ENCODE measurements at regions not wholly inside any gene's neighbourhood (a gene's known extent, or its start where the extent isn't known, plus 50 kb on each side); places are given as distances from the start of the nearest gene placed in this dataset.

GRCh38 chr5:105922080-105922479, 1748.7 kb downstream of the EFNA5 start:
- Histone ChIP-seq H3K36me3 (replicated peaks in 1 of 2; ENCODE audit: control extremely low read depth in 1 of 2, control insufficient read depth in 1 of 2, extremely low read depth in 1 of 2, insufficient read depth in 2 of 2, low read length in 1 of 2) (no peaks in the 10 kb centered on the region), H3K27ac (ENCODE audit: low read length in 2 of 2) (no peak overlapping the region), H3K4me3 (ENCODE audit: control extremely low read depth in 1 of 5, extremely low read depth in 1 of 5, insufficient read depth in 1 of 5, low read depth in 2 of 5, low read length in 4 of 5) (no peak overlapping the region), H3K4me1 (ENCODE audit: control insufficient read depth in 2 of 2, insufficient read depth in 2 of 2, low read length in 2 of 2) (no peaks in the 10 kb centered on the region), H3K4me2 (replicated peaks; ENCODE audit: low read depth, low read length, poor library complexity, severe bottlenecking) (no peak overlapping the region), H4K20me1 (ENCODE audit: control insufficient read depth, insufficient read depth, low read length, poor library complexity, severe bottlenecking) (no peaks in the 10 kb centered on the region), H3K27me3 (replicated peaks in 1 of 4; ENCODE audit: control extremely low read depth in 1 of 4, control insufficient read depth in 3 of 4, insufficient read depth in 4 of 4, low read length in 3 of 4) (no peaks in the 10 kb centered on the region), H3K9me3 (ENCODE audit: control extremely low read depth in 1 of 3, control insufficient read depth in 2 of 3, insufficient read depth in 1 of 3, low read length in 2 of 3) (no peaks in the 10 kb centered on the region), H2AFZ (ENCODE audit: insufficient read depth, low read depth, low read length, poor library complexity, severe bottlenecking) (no peak overlapping the region), H3K9ac (ENCODE audit: low read length) (no peak overlapping the region), H3K79me2 (ENCODE audit: control insufficient read depth, insufficient read depth, low read length) (no peaks in the 10 kb centered on the region)
- Mint-ChIP-seq H3K9me3 (ENCODE audit: insufficient read depth) (peaks cover 5% of the 10 kb centered on the region), H3K4me1 (no peaks in the 10 kb centered on the region), H3K27ac (no peak overlapping the region), H3K27me3 (no peaks in the 10 kb centered on the region), H3K4me3 (no peak overlapping the region)
- TF ChIP-seq EZH2 (IDR thresholded peaks at IDR 0.05; ENCODE audit: borderline replicate concordance, insufficient read depth, low read depth, low read length, poor library complexity, severe bottlenecking) = no peak
- TF ChIP-seq, protein P1, sequence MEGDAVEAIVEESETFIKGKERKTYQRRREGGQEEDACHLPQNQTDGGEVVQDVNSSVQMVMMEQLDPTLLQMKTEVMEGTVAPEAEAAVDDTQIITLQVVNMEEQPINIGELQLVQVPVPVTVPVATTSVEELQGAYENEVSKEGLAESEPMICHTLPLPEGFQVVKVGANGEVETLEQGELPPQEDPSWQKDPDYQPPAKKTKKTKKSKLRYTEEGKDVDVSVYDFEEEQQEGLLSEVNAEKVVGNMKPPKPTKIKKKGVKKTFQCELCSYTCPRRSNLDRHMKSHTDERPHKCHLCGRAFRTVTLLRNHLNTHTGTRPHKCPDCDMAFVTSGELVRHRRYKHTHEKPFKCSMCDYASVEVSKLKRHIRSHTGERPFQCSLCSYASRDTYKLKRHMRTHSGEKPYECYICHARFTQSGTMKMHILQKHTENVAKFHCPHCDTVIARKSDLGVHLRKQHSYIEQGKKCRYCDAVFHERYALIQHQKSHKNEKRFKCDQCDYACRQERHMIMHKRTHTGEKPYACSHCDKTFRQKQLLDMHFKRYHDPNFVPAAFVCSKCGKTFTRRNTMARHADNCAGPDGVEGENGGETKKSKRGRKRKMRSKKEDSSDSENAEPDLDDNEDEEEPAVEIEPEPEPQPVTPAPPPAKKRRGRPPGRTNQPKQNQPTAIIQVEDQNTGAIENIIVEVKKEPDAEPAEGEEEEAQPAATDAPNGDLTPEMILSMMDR (IDR thresholded peaks at IDR 0.05) = no peak
- no peak for ATAC-seq (ENCODE audit: low read depth)
- ChIA-PET POLR2A (no interaction called here), CTCF (no interaction called here)
- no peak for DNase-seq
- intact Hi-C loops (cut with micrococcal nuclease) = no loop called here

DNA sequence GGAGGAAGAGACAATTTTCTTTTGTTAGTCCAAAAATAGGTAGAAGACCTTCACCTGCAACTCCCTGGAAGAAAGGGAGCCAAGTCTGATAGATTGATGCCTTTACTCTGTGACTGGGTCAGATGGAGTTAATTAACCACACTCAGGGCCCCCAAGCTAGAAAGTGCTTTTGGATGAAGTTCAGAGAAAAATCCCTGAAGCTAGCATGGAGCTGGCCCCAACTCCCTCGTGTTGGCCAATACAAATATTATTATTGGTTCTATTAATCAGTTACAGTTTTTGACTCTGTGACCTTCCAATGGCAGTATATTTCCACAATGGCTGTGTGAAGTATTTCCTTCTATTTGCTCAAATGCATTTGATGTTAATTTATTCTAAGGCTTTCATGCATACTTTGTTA, 1753.5 kb downstream of the EFNA5 start:
- Histone ChIP-seq H3K9ac (ENCODE audit: low read length) (no peak overlapping the region), H3K79me2 (ENCODE audit: control insufficient read depth, insufficient read depth, low read length) (no peaks in the 10 kb centered on the region), H3K4me3 (ENCODE audit: control extremely low read depth in 1 of 5, extremely low read depth in 1 of 5, insufficient read depth in 1 of 5, low read depth in 2 of 5, low read length in 4 of 5) (no peak overlapping the region), H3K9me3 (ENCODE audit: control extremely low read depth in 1 of 3, control insufficient read depth in 2 of 3, insufficient read depth in 1 of 3, low read length in 2 of 3) (no peaks in the 10 kb centered on the region), H2AFZ (ENCODE audit: insufficient read depth, low read depth, low read length, poor library complexity, severe bottlenecking) (no peak overlapping the region), H3K4me2 (replicated peaks; ENCODE audit: low read depth, low read length, poor library complexity, severe bottlenecking) (no peak overlapping the region), H3K4me1 (ENCODE audit: control insufficient read depth in 2 of 2, insufficient read depth in 2 of 2, low read length in 2 of 2) (no peaks in the 10 kb centered on the region), H4K20me1 (ENCODE audit: control insufficient read depth, insufficient read depth, low read length, poor library complexity, severe bottlenecking) (no peaks in the 10 kb centered on the region), H3K27ac (ENCODE audit: low read length in 2 of 2) (no peak overlapping the region), H3K27me3 (replicated peaks in 1 of 4; ENCODE audit: control extremely low read depth in 1 of 4, control insufficient read depth in 3 of 4, insufficient read depth in 4 of 4, low read length in 3 of 4) (no peaks in the 10 kb centered on the region), H3K36me3 (replicated peaks in 1 of 2; ENCODE audit: control extremely low read depth in 1 of 2, control insufficient read depth in 1 of 2, extremely low read depth in 1 of 2, insufficient read depth in 2 of 2, low read length in 1 of 2) (no peaks in the 10 kb centered on the region)
- Mint-ChIP-seq H3K4me1 (no peaks in the 10 kb centered on the region), H3K9me3 (ENCODE audit: insufficient read depth) (peaks cover 5% of the 10 kb centered on the region), H3K27me3 (no peaks in the 10 kb centered on the region), H3K27ac (no peak overlapping the region), H3K4me3 (no peak overlapping the region)
- intact Hi-C loops (cut with micrococcal nuclease) = no loop called here
- no peak for DNase-seq
- no CpG with 5 or more reads among the region's 1 CpG for WGBS (ENCODE audit: insufficient coverage)
- ChIA-PET CTCF (no interaction called here), POLR2A (no interaction called here)
- TF ChIP-seq, protein P1 (IDR thresholded peaks at IDR 0.05) = no peak
- TF ChIP-seq EZH2 (IDR thresholded peaks at IDR 0.05; ENCODE audit: borderline replicate concordance, insufficient read depth, low read depth, low read length, poor library complexity, severe bottlenecking) = no peak
- no peak for ATAC-seq (ENCODE audit: low read depth)
